ENCODE measurements at regions not wholly inside any gene's neighbourhood (a gene's known extent, or its start where the extent isn't known, plus 50 kb on each side); places are given as distances from the start of the nearest gene placed in this dataset.

GRCh38 chr11:98100689-98101088 is 920.1 kb upstream of the CNTN5 start:
- TF ChIP-seq CTCF (IDR thresholded peaks at IDR 0.05; ENCODE audit: low read depth, low read length, poor library complexity, severe bottlenecking): no peak
- TF ChIP-seq EZH2phosphoT487 (IDR thresholded peaks at IDR 0.05; ENCODE audit: borderline replicate concordance, low read length): no peak
